ENCODE measurements at regions not wholly inside any gene's neighbourhood (a gene's known extent, or its start where the extent isn't known, plus 50 kb on each side); places are given as distances from the start of the nearest gene placed in this dataset.

DNA sequence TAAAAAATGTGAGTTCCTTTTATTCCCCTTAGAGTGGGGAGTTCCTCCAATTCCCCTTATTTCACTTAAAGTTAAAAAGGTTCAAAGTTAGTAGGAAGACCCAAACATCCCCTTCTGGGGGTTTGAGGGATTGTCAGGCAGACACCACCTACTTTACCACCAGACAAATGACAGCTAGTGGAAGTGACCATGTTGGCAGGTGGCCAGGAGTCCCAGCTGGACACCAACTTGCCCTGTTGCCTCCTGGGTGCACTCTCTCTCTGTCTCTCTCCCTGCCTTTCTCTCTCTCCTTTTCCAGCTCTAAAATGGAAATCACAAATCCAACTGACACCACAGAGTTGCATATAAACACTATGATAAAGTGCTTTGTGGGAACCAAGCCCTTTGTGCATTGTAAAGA, 307.7 kb upstream of the TLE4 start:
- TF ChIP-seq POLR2A (IDR thresholded peaks at IDR 0.05), result no peak
- TF ChIP-seq, protein P1, sequence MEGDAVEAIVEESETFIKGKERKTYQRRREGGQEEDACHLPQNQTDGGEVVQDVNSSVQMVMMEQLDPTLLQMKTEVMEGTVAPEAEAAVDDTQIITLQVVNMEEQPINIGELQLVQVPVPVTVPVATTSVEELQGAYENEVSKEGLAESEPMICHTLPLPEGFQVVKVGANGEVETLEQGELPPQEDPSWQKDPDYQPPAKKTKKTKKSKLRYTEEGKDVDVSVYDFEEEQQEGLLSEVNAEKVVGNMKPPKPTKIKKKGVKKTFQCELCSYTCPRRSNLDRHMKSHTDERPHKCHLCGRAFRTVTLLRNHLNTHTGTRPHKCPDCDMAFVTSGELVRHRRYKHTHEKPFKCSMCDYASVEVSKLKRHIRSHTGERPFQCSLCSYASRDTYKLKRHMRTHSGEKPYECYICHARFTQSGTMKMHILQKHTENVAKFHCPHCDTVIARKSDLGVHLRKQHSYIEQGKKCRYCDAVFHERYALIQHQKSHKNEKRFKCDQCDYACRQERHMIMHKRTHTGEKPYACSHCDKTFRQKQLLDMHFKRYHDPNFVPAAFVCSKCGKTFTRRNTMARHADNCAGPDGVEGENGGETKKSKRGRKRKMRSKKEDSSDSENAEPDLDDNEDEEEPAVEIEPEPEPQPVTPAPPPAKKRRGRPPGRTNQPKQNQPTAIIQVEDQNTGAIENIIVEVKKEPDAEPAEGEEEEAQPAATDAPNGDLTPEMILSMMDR (IDR thresholded peaks at IDR 0.05), result no peak
